Vagina (tissue), 2 donors: ENCODE measurements at regions not wholly inside any gene's neighbourhood (a gene's known extent, or its start where the extent isn't known, plus 50 kb on each side); places are given as distances from the start of the nearest gene placed in this dataset.

Experiments used
- DNase-seq, 2 donors: peaks; one replicate each; pipeline ENCODE4 v3.0.0-alpha.2; 2017; ENCODE audit errors: extremely low spot score in 2 of 2
- H3K27ac ChIP-seq: fragments of 200-600 bp; sonication (generic); one replicate; pipeline ENCODE4 v1.5.1; 2019
- H3K27me3 ChIP-seq: fragments of 200-600 bp; sonication (generic); one replicate; pipeline ENCODE4 v1.5.1; 2019
- H3K36me3 ChIP-seq, 2 donors: fragments of 200-600 bp; sonication (generic); one replicate each; pipeline ENCODE4 v1.5.1; 2017 to 2019
- H3K4me1 ChIP-seq: fragments of 200-600 bp; sonication (generic); one replicate; pipeline ENCODE4 v1.5.1; 2019
- H3K4me3 ChIP-seq, 2 donors: fragments of 200-600 bp; sonication (generic); 1 replicate in 1 of 2; 2 replicates in 1 of 2; pipeline ENCODE4 v1.5.1; 2016 to 2019
- H3K9me3 ChIP-seq: fragments of 200-600 bp; sonication (generic); one replicate; pipeline ENCODE4 v1.5.1; 2019
- POLR2A ChIP-seq, 2 donors: fragments of 450-650 bp; IDR thresholded peaks; one replicate each; pipeline ENCODE4 v1.6.1; 2017; ENCODE audit warnings: antibody characterized with exemption in 2 of 2, mild to moderate bottlenecking in 2 of 2, moderate library complexity in 2 of 2
- POLR2AphosphoS5 ChIP-seq, 2 donors: sonication (generic); formaldehyde crosslinking; IDR thresholded peaks; one replicate each; pipeline ENCODE4 v1.9.0; 2017; ENCODE audit warnings: antibody characterized with exemption in 2 of 2, mild to moderate bottlenecking in 2 of 2, low read depth in 1 of 2; ENCODE audit not compliant: insufficient read depth in 1 of 2
- intact Hi-C: fragments of 100-400 bp; cut with DNase I; formaldehyde crosslinking; loops from one replicate; pipeline ENCODE4 v1.15.1; 2023
- TF ChIP-seq, protein P1 (sequence below), 3 experiments: fragments of 450-650 bp in 2 of 3; fragments of 200-600 bp in 1 of 3; sonication (generic) in 1 of 3; IDR thresholded peaks; one replicate each; pipeline ENCODE4 v1.5.1; 2017 to 2019; ENCODE audit warnings: antibody characterized with exemption in 3 of 3, mild to moderate bottlenecking in 2 of 3, moderate library complexity in 2 of 3

- H3K27ac ChIP-seq = no peak overlapping the region
- H3K9me3 ChIP-seq = no peaks in the 10 kb centered on the region
- no peaks in the 10 kb centered on the region for H3K27me3 ChIP-seq
- H3K4me3 ChIP-seq = no peak overlapping the region
- TF ChIP-seq POLR2A (IDR thresholded peaks at IDR 0.05) = no peak
- no peak for TF ChIP-seq POLR2AphosphoS5 (IDR thresholded peaks at IDR 0.05; ENCODE audit: insufficient read depth in 1 of 2, low read depth in 1 of 2)
- TF ChIP-seq, protein P1, sequence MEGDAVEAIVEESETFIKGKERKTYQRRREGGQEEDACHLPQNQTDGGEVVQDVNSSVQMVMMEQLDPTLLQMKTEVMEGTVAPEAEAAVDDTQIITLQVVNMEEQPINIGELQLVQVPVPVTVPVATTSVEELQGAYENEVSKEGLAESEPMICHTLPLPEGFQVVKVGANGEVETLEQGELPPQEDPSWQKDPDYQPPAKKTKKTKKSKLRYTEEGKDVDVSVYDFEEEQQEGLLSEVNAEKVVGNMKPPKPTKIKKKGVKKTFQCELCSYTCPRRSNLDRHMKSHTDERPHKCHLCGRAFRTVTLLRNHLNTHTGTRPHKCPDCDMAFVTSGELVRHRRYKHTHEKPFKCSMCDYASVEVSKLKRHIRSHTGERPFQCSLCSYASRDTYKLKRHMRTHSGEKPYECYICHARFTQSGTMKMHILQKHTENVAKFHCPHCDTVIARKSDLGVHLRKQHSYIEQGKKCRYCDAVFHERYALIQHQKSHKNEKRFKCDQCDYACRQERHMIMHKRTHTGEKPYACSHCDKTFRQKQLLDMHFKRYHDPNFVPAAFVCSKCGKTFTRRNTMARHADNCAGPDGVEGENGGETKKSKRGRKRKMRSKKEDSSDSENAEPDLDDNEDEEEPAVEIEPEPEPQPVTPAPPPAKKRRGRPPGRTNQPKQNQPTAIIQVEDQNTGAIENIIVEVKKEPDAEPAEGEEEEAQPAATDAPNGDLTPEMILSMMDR (IDR thresholded peaks at IDR 0.05) = no peak
- H3K36me3 ChIP-seq = no peaks in the 10 kb centered on the region
- H3K4me1 ChIP-seq = no peaks in the 10 kb centered on the region
- no peak for DNase-seq
- intact Hi-C loops = no loop called here
Observed at GRCh38 chr5:57988813-57989212, 471.1 kb downstream of the PLK2 start.

DNA sequence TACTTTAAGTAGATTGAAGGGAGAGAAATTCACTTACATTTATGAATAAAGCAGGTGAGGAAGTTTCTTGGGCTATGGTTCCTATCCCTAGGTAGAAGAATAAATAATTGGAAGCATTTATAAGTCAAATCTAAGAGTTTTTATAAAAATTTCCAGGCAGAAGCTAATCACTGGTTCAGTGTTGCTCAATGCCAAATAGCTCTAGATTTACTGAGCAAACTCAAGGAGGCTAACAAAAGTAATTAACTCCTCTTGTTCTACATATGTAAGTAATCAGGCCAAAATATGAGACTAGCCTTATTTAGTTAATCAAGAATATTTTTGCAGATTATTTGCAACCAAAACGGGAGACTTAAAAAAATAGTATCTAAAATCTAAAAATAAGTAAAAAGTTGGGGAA lies 472.3 kb downstream of the PLK2 start:
- Histone ChIP-seq H3K4me3 (no peak overlapping the region), H3K9me3 (no peaks in the 10 kb centered on the region), H3K4me1 (no peaks in the 10 kb centered on the region), H3K36me3 (no peaks in the 10 kb centered on the region), H3K27me3 (no peaks in the 10 kb centered on the region), H3K27ac (no peak overlapping the region)
- no peak for DNase-seq
- intact Hi-C loops = no loop called here
- TF ChIP-seq POLR2A (IDR thresholded peaks at IDR 0.05) = no peak
- TF ChIP-seq, protein P1 (IDR thresholded peaks at IDR 0.05) = no peak
- no peak for TF ChIP-seq POLR2AphosphoS5 (IDR thresholded peaks at IDR 0.05; ENCODE audit: insufficient read depth in 1 of 2, low read depth in 1 of 2)

- Histone ChIP-seq H3K4me3 (no peak overlapping the region), H3K27ac (no peak overlapping the region), H3K36me3 (no peaks in the 10 kb centered on the region), H3K4me1 (no peaks in the 10 kb centered on the region), H3K9me3 (no peaks in the 10 kb centered on the region), H3K27me3 (no peaks in the 10 kb centered on the region)
- no peak for DNase-seq
- TF ChIP-seq POLR2AphosphoS5 (IDR thresholded peaks at IDR 0.05; ENCODE audit: insufficient read depth in 1 of 2, low read depth in 1 of 2) (no peak), POLR2A (IDR thresholded peaks at IDR 0.05) (no peak)
- TF ChIP-seq, protein P1 (IDR thresholded peaks at IDR 0.05) = no peak
- intact Hi-C loops = no loop called here
Observed at GRCh38 chr5:57986761-57987341, 473.0 kb downstream of the PLK2 start.

- H3K36me3 ChIP-seq = no peaks in the 10 kb centered on the region
- H3K4me1 ChIP-seq = no peaks in the 10 kb centered on the region
- no peak overlapping the region for H3K4me3 ChIP-seq
- no peaks in the 10 kb centered on the region for H3K27me3 ChIP-seq
- no peak for DNase-seq
- TF ChIP-seq POLR2AphosphoS5 (IDR thresholded peaks at IDR 0.05; ENCODE audit: insufficient read depth in 1 of 2, low read depth in 1 of 2) (no peak), POLR2A (IDR thresholded peaks at IDR 0.05) (no peak)
- TF ChIP-seq, protein P1 (IDR thresholded peaks at IDR 0.05) = no peak
- intact Hi-C loops = no loop called here
- no peak overlapping the region for H3K27ac ChIP-seq
- H3K9me3 ChIP-seq = no peaks in the 10 kb centered on the region
Observed at GRCh38 chr5:57983426-57983825, 476.5 kb downstream of the PLK2 start.

GRCh38 chr5:57979671-57980070 lies 480.2 kb downstream of the PLK2 start:
- Histone ChIP-seq H3K9me3 (no peaks in the 10 kb centered on the region), H3K27me3 (no peaks in the 10 kb centered on the region), H3K4me1 (no peaks in the 10 kb centered on the region), H3K36me3 (no peaks in the 10 kb centered on the region), H3K4me3 (no peak overlapping the region), H3K27ac (no peak overlapping the region)
- DNase-seq = no peak
- TF ChIP-seq, protein P1 (IDR thresholded peaks at IDR 0.05) = no peak
- TF ChIP-seq POLR2AphosphoS5 (IDR thresholded peaks at IDR 0.05; ENCODE audit: insufficient read depth in 1 of 2, low read depth in 1 of 2) (no peak), POLR2A (IDR thresholded peaks at IDR 0.05) (no peak)
- intact Hi-C loops = no loop called here
